CD4-positive, alpha-beta T cell treated with Interleukin-4 for 1 hour (primary cell): ENCODE measurements at regions not wholly inside any gene's neighbourhood (a gene's known extent, or its start where the extent isn't known, plus 50 kb on each side); places are given as distances from the start of the nearest gene placed in this dataset.
"Not testable (repeated sequence)": the region's sequence is repeated elsewhere in the genome, so short reads cannot be mapped to it uniquely, and the experiment has no call there.

Source experiments
- DNase-seq, 2 donors: peaks; one replicate each; pipeline ENCODE4 v3.0.0-alpha.2; 2020 to 2022

DNA sequence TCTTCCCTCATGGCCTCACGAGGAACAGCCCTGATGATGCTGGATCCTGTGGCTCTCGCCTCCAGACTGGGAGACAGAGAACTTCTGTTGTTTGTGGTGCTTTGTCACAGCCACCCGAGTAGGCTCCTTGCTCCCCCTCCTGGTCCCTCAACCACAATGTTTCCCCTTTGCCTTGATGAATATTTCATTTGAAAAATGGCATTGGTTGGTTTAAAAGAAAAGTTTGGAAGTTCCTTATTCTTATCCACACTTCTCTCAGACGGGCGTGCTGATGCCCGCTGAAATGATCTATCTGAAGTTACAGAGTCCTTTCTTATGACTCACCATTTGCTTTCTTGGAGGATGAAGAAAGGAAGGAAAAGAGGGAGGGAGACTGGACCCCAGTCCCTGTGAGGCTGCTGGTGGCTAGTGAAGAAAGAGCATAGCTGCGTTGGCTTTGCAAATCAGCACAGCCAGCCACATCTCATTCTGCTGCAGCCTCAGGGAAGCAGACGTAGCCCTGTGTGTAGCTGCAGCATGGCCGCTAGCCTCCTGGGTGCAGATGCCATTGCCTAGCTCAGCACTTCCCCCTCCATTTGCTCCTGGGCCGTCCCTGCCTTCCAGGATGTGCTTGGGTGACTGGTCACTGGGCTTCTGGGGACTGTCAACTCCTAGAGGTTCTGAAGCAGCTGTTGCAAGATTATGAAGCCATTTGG lies 185.9 kb downstream of the ERCC6L2 start:
- DNase-seq = peak; percentile 55 to 62

DNA sequence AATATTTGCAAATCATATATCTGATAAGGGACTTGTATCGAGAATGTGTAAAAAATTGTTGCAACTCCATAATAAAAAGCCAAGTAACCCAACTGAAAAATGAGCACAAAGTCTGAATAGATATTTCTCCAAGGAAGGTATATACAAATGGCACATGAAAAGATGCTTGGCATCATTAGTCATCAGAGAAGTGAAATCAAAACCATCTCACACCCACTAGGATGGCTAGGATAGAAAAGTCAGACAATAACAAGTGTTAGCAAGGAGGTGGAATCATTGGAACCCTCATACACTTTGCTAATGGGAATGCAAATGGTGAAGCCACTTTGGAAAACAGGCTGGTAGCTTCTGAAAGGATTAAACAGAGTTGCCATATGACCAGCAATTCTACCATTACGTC lies 182.7 kb downstream of the ERCC6L2 start:
- no peak for DNase-seq

DNA sequence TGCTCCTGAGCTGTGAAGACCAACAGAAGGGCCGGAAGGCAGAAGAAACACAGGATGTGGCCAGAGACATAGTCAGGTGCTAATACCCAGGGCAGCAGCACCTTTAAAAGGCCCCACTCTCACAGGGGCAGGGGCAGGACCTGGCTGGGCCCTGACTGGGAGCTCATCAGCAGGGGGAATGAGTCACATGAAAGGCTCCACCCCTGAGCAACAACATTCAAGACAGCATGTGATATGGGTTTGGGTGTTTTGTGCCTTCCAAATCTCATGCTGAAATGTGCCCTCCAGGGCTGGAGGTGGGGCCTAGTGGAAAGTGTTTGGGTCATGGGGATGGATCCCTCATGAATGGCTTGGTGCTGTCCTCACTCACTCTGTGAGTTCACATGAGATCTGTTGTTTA lies 181.7 kb downstream of the ERCC6L2 start:
- DNase-seq = no peak

DNA sequence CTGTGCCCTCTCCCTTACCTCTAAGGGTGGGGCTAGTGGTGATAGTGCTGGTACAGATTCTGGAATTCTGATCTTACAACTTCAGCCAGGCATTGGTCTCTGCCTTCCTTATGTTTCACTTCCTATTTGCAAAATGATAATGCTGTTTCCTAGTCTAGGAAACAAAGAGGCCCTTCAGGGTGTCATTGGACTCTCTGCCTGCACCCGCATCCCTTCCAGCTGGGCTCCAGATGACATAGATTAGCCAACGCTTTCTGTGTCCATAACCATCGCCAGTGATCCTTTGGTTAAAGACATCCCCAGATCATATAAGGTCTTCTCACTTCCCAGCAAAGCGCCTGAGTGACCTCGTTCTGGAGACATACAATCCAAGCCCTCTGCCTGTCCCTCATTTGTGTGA lies 180.7 kb downstream of the ERCC6L2 start:
- DNase-seq = no peak

DNA sequence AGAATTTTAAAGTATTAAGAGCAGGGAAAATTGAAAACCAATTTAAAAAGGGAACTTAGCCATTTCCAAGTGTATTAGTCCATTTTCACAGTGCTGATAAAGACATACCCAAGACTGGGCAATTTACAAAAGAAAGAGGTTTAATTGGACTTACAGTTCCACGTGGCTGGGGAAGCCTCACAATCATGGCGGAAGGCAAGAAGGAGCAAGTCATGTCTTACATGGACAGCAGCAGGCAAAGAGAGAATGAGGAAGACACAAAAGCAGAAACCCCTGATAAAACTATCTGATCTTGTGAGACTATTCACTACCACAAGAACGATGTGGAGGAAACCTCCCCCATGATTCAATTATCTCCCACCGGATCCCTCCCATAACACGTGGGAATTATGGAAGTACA lies 178.8 kb downstream of the ERCC6L2 start:
- not testable (repeated sequence) for DNase-seq

DNA sequence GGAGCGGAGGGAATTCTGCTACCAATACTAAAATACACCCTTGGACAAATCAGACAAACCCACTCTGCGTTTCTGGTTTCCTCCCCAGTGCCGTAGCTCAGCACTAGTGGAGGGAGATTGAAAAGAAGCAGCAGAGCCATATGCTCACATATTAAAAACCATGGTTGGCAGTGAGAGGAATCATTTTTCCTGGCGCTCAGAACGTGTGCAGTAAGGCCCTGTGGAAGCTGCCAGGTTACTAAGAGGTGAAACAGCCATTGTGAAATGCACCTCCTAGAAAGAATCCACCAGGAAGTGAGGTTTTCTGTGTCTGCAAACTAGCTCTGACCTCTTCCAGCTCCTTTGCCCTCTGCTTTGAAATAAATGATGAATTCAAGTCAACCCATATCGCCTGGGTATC lies 177.2 kb downstream of the ERCC6L2 start:
- DNase-seq = no peak

GRCh38 chr9:96051423-96051822 lies 175.9 kb downstream of the ERCC6L2 start:
- DNase-seq = no peak

- DNase-seq = no peak
Measured at GRCh38 chr9:96050861-96051155, 175.3 kb downstream of the ERCC6L2 start.

DNA sequence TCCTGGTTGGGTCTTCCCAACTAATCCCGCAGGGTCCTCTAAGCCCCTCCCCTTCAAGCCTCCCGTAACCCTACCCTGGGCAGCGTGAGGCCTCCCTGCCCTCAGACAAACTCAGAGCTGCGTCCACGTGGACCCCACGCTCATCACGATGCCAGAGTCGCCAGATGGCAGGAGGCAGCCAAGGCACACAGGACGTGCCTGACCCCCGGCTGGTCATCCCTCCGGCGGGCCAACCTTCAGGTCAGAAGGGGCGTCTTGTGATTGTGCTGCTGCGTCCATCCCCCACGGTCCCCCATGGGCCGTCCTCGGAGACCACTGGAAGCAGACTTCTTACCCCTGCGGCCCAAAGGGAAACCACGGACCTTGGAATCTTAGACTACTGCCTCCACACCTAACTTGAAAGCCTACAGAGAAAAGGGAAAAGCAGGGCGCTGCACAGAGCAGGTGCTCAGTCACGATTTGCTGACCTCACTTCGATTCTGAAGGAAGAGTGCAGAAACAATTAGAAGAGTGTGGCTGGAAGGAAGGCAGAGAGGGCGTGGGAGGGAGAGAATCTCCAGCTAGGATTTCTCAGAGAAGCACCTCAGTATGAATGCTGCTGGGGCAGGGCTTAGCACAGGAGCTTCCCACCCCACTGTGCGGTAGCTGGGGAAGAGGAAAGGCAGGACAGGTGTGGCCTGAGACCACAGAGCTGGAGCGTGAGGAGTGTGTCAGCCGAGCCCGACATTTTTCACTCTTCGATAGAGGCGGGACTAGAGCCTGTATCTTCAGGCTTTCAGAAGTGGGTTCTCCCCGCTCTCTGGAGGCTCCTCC lies 174.8 kb downstream of the ERCC6L2 start:
- no peak for DNase-seq

DNA sequence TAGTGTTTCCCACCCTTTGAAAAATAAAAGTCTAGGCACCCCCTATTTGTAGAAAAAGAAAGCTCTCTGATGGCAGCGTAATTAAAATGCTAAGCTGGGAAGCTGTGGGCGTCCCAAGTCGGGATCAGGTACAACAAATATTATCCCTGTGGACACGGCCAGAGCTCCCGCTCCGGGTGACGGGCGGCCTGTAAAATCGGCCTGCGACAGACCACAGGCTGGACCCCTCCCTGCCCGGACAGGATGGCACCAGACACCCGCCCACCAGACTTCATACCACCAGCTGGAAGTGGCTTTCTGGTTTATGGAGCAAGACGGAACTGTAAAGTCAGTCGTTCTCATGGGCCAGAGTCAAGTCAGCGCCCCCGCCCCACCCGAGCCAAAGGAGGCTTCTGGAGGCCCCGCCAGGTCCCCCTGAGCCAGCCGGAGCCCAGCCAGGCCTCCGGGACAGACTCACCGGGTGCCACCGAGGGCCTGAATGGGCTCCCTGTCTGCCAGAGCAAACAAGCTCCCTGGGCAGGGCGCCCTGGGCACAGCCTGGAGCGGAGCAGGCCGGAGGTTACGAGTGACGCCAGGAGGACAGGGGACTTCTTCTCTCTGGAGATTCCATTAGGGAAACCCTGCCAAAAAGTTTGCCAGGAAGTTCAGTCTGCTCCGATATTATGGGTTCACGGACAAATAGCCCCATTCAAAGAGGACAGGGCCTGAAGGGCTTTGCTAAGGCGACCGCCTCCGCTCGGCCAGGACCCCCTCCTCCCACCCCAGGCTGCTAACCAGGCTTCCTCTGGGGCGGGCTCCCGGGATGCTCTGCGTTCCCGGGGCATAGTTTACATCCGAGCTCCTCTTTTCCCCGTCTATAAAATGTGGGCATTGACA lies 173.7 kb downstream of the ERCC6L2 start:
- no peak for DNase-seq

- DNase-seq = peak in 1 of 2 donors; percentile 25
Measured at GRCh38 chr9:96048104-96048955, 172.8 kb downstream of the ERCC6L2 start.

GRCh38 chr9:96047741-96048103 lies 172.2 kb downstream of the ERCC6L2 start:
- DNase-seq = no peak

GRCh38 chr9:96047116-96047639 lies 171.7 kb downstream of the ERCC6L2 start:
- DNase-seq = no peak

DNA sequence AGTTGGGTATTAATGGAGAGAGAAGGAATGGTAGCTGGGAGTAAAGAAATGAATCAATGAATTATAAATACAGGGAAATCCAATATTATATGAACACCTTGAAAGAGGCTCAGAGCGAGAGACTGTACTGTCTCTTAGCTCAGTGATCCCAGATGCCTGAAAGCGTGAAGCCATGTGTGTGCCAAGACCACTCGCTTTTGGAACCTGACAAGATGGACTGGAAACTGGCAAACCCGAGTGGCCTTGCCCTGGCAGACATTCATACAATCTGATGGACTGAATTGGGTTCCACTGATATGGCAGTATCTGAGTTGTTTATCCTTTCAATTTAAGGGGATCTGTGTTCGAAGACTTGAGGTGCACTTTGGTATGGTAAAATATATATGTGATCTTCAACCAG lies 170.3 kb downstream of the ERCC6L2 start:
- DNase-seq = no peak

DNA sequence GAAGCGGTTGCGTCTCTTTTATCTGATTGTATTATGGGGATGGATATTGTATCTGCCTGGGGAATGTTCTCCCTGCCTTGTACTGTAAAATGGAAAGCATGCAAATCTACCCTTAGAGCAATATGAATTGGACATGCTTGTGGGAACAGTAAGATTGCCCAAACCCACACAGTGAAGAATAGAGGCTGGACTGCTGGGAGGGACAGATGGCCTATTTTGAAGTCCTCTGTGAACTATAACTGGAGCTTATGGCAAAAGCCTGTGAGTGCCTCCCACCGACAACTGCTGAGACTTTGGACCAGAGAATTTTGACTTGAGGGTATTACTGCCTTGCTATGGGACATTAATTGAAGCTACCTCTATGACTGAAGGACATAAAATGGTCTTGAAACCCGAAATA lies 168.9 kb downstream of the ERCC6L2 start:
- DNase-seq = no peak

- no peak for DNase-seq
Measured at GRCh38 chr9:96040591-96041461, 165.3 kb downstream of the ERCC6L2 start.

GRCh38 chr9:96038914-96039313 lies 163.4 kb downstream of the ERCC6L2 start:
- no peak for DNase-seq

GRCh38 chr9:96038271-96038670 lies 162.8 kb downstream of the ERCC6L2 start:
- no peak for DNase-seq

DNA sequence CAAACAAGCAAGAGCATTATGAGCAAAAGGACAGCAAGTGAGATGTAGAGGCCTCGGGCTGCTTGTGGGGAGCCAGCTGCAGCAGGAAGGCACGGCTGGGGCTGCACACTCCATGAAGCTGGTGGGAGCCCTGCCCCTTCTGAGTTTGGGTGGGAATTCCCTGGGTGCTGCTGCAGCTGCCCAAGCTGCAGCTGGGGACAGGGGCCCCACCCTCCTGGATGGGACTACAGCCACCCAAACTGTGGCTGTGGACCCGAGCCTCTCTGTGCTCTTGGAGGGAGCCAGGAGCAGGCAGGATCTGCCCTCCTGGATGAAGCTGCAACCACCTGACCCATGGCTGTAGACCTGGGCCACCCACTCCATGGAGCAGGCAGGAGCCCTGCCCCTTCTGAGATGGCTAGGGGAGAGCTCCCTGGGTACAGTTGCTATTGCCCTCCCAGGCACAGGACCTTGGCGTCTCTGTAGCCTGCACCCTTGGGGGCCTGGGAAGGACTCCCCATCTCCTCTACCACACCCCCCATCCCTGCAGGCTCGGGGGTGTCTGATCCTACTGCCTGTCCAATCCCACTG lies 159.1 kb downstream of the ERCC6L2 start:
- DNase-seq = no peak

DNA sequence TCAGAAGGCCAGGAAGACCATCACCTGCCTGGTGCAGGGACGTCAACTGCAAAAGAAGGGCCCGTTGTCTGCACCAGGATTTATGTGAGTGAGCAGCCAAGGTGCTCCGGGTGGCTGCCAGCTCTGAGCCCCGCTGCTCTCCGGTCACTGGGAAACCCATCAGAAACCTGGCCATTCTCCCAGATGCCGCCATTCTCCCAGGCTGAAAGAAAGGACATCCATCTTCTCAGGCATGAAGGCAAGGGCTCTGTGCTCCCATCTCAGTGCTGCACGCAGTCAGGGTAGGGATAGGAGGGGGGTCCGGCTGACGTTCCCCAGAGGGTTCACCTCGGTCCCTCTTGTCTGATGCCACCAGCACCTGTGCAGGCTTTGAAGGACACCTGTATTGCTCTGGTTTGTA lies 158.4 kb downstream of the ERCC6L2 start:
- DNase-seq = no peak

DNA sequence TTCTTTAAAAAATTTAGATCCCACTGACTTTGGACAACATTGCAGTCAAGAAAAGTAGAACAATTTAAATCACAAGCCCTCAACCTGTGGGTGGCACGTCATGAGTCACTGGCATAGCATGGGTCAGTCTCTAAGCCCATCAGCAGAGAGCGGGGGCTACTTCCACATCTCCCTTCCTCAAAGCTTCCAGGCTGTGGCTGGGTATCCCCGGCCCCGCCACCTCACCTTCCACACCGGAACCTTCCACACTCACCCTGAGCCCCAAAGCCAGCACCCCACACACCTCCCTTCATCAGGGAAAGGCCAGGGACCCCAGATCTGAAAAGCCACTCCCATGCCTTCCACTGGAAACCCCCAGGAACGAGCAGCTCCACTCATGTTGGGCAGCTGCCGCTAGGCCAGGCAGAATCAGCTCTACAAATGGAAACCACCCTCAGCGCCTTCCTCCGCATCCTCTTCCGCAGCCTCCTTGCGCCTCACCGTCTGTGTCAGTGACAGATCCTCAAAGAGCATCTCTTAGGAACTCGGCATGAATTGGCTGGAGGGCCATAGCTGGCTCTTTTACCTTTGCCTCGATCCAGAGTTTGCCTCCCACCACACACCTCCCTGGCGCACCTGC lies 156.5 kb downstream of the ERCC6L2 start:
- no peak for DNase-seq
